ENCODE measurements at regions not wholly inside any gene's neighbourhood (a gene's known extent, or its start where the extent isn't known, plus 50 kb on each side); places are given as distances from the start of the nearest gene placed in this dataset.

DNA sequence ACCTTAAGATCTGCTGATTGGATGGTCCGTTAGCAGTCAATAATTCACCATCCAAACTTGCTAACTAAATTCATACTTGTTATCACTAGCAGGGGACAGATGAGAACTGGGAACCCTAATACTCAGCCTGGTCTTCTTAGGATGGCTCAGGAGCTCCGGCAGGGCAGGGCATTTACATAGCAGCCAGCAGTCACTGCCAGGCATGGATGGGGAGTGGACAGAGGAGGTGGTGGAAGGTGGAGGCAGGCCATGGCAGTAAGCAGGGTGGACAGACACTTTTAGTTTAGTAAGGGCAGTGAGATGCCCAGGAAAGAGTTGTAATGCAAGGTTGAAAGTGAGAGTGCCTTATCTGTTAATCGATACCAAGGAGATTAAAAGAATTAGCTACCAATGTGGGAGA, 392.2 kb upstream of the CHST9 start:
- TF ChIP-seq, protein P1, sequence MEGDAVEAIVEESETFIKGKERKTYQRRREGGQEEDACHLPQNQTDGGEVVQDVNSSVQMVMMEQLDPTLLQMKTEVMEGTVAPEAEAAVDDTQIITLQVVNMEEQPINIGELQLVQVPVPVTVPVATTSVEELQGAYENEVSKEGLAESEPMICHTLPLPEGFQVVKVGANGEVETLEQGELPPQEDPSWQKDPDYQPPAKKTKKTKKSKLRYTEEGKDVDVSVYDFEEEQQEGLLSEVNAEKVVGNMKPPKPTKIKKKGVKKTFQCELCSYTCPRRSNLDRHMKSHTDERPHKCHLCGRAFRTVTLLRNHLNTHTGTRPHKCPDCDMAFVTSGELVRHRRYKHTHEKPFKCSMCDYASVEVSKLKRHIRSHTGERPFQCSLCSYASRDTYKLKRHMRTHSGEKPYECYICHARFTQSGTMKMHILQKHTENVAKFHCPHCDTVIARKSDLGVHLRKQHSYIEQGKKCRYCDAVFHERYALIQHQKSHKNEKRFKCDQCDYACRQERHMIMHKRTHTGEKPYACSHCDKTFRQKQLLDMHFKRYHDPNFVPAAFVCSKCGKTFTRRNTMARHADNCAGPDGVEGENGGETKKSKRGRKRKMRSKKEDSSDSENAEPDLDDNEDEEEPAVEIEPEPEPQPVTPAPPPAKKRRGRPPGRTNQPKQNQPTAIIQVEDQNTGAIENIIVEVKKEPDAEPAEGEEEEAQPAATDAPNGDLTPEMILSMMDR (IDR thresholded peaks at IDR 0.05; ENCODE audit: control insufficient read depth, insufficient read depth, low read depth, low read length, missing control alignments), result no peak
- H3K4me3 ChIP-seq (ENCODE audit: control insufficient read depth, low read depth, low read length), result no peak overlapping the region
- no peak for DNase-seq (ENCODE audit: low read depth)

DNA sequence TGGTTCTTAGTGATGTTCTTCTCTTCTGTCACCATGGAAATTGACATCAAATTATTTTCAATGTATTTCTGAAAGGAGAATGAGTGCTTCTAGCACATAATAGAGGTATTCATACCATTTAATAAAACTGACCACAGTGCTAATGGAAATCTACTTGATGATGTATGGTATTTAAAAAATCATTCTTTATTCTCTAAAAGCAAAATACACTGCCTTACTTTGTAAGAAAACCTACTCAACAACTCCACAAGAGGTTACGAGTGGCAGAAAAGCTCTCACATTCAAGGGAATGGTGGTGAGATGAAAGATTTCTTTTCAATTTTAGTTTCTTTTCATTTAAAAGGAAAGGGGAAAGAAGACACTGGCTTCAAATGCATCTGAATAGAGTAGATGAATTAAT, 382.3 kb upstream of the CHST9 start:
- DNase-seq (ENCODE audit: low read depth), result no peak
- H3K4me3 ChIP-seq (ENCODE audit: control insufficient read depth, low read depth, low read length), result no peak overlapping the region
- TF ChIP-seq, protein P1 (IDR thresholded peaks at IDR 0.05; ENCODE audit: control insufficient read depth, insufficient read depth, low read depth, low read length, missing control alignments), result no peak

DNA sequence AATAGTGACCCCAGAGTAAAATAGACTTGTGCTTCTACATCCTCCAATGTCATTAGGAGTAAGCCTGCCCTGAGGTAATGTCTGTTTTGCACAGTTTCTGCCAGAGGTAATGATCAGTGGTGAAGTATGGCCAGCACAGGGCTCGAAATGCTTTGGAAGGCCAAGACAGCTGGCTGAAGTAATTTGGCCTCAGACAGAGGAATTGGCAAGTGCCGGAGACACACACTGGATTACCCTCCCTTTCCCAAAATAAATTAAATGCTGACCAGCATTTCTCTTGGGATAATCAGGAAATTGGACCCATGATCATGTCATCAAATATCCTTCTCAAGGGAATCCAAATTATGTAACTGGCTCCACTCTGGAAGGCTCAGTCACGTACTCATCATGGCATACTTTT, 379.0 kb upstream of the CHST9 start:
- TF ChIP-seq, protein P1 (IDR thresholded peaks at IDR 0.05; ENCODE audit: control insufficient read depth, insufficient read depth, low read depth, low read length, missing control alignments), result no peak
- no peak overlapping the region for H3K4me3 ChIP-seq (ENCODE audit: control insufficient read depth, low read depth, low read length)
- DNase-seq (ENCODE audit: low read depth), result no peak

DNA sequence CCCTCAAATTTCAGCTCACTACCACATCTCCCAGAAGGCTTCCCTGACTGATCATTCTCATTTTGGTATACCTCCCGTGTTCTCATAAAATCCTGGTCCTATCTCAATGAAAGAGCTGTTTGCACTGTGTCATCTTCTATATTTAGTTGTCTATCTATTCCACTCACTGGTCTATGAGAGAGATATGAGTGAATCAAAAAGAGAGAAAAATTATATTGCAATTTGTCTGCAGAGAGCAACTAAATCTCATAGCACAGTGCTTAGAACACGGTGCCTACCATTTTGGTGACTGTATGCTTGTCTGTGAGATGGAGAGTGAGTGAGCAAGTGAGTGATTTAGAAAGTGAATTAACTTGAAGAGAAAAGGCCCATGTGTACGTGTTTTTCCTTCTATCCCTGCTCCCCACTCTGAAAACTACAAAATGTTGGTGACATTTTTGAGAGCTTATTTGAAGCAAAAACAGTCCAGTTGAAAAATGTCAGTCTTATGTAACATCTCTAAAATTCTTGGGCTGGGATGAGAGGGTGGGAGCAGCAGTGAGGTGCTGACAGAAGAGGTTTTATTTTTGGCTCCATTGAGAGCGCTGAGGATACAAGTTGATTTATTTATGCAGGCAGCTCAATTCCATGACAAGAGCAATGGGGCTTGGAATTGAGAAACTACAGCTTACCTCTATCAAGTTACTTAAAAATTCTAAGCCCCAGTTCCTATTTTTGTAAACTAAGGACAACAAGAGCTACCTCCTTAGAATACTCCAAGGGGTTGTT, 373.5 kb upstream of the CHST9 start:
- DNase-seq (ENCODE audit: low read depth), result no peak
- no peak overlapping the region for H3K4me3 ChIP-seq (ENCODE audit: control insufficient read depth, low read depth, low read length)
- TF ChIP-seq, protein P1 (IDR thresholded peaks at IDR 0.05; ENCODE audit: control insufficient read depth, insufficient read depth, low read depth, low read length, missing control alignments), result no peak

DNA sequence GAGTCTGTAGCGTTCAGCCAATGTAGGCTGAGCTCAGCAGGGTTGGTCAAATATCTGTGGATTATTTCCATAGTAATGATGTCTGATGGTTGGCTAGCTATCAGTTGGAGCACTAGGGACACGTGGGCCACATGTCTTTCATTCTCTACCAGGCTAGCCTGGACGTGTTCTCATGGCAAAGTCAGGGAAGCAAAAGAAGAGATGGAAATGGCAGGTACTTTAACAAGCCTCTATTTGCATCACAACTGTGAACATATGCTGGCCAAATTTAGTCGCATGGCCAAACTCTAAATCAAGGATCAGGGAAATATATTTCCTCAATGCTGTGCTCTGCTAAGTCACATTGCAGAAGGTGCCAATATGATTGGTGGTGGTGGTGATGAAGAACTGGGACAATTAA, 371.6 kb upstream of the CHST9 start:
- TF ChIP-seq, protein P1 (IDR thresholded peaks at IDR 0.05; ENCODE audit: control insufficient read depth, insufficient read depth, low read depth, low read length, missing control alignments), result no peak
- H3K4me3 ChIP-seq (ENCODE audit: control insufficient read depth, low read depth, low read length), result no peak overlapping the region
- no peak for DNase-seq (ENCODE audit: low read depth)

DNA sequence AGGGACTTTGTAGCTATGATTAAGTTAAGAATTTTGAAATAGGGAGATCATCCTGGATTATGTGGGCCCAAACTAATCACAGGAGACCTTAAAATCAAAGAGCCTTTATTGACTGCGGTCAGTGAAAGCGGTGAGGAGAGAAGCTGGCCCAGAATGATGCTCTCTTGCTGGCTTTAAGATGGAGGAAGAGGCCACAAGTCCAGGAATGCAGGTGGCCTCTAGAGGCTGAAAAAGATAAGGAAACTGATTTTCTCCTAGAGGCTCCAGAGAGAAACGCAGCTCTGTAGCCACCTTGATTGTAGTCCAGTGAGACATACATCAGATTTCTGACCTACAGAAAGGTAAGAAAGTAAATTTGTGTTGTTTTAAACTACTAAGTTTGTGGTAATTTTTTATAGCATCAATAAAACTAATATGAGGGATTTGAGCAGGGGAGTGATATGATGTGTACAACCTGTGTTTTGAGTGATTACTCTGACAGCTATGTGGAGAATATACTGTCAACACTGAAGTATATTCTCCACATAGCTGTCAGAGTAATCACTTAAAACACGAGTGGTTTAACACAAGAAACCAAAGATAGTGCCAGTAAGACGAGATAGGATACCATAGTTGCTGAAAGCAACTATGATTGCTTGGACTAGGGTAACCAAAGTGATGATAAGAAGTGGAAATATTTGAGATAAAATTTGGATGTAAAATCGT, 364.4 kb upstream of the CHST9 start:
- TF ChIP-seq, protein P1 (IDR thresholded peaks at IDR 0.05; ENCODE audit: control insufficient read depth, insufficient read depth, low read depth, low read length, missing control alignments), result no peak
- no peak for DNase-seq (ENCODE audit: low read depth)
- H3K4me3 ChIP-seq (ENCODE audit: control insufficient read depth, low read depth, low read length), result no peak overlapping the region
